HEK293 (cell line): ENCODE measurements at regions not wholly inside any gene's neighbourhood (a gene's known extent, or its start where the extent isn't known, plus 50 kb on each side); places are given as distances from the start of the nearest gene placed in this dataset.

ENCODE experiments used
- BCL11B ChIP-seq: fragments of 450-650 bp; formaldehyde crosslinking; IDR thresholded peaks from 2 replicates; pipeline ENCODE4 v1.5.1; 2016; ENCODE audit warnings: low read depth, missing biosample characterization, missing genetic modification characterization
- HOXA7 ChIP-seq: sonication (generic); formaldehyde crosslinking; IDR thresholded peaks from 2 replicates; pipeline ENCODE4 v1.8.1; 2022; ENCODE audit warnings: missing genetic modification reagents, borderline replicate concordance
- INSM2 ChIP-seq: fragments of 450-650 bp; formaldehyde crosslinking; IDR thresholded peaks from 2 replicates; pipeline ENCODE4 v1.5.1; 2016; ENCODE audit warnings: missing biosample characterization, missing genetic modification characterization
- OSR2 ChIP-seq: fragments of 450-650 bp; formaldehyde crosslinking; IDR thresholded peaks from 2 replicates; pipeline ENCODE4 v1.5.1; 2016; ENCODE audit warnings: missing biosample characterization, missing genetic modification characterization
- PBX3 ChIP-seq: sonication (generic); formaldehyde crosslinking; IDR thresholded peaks from 2 replicates; pipeline ENCODE4 v1.8.1; 2022; ENCODE audit warnings: mild to moderate bottlenecking, moderate library complexity, missing genetic modification reagents
- SP3 ChIP-seq: fragments of 450-650 bp; formaldehyde crosslinking; IDR thresholded peaks from 2 replicates; pipeline ENCODE4 v1.5.1; 2016; ENCODE audit warnings: missing biosample characterization, missing genetic modification characterization
- SP7 ChIP-seq: fragments of 450-650 bp; formaldehyde crosslinking; IDR thresholded peaks from 2 replicates; pipeline ENCODE4 v1.5.1; 2016; ENCODE audit warnings: missing biosample characterization, missing genetic modification characterization
- ZBTB20 ChIP-seq: fragments of 450-650 bp; formaldehyde crosslinking; IDR thresholded peaks from 2 replicates; pipeline ENCODE4 v1.5.1; 2016; ENCODE audit warnings: missing biosample characterization, missing genetic modification characterization
- ZNF140 ChIP-seq: fragments of 450-650 bp; formaldehyde crosslinking; IDR thresholded peaks from 2 replicates; pipeline ENCODE4 v1.5.1; 2016; ENCODE audit warnings: missing biosample characterization, missing genetic modification characterization
- ZNF18 ChIP-seq: fragments of 450-650 bp; formaldehyde crosslinking; IDR thresholded peaks from 2 replicates; pipeline ENCODE4 v1.5.1; 2016; ENCODE audit warnings: missing biosample characterization, missing genetic modification characterization
- ZNF274 ChIP-seq, 2 experiments: fragments of 200-500 bp in 1 of 2; fragments of 450-650 bp in 1 of 2; sonication (Bioruptor generic) in 1 of 2; formaldehyde crosslinking in 1 of 2; IDR thresholded peaks; 2 replicates each; pipeline versions ENCODE4 v1.5.1 to v1.6.1; 2014 to 2016; ENCODE audit warnings: borderline replicate concordance in 1 of 2, inconsistent platforms in 1 of 2, low read length in 1 of 2, missing biosample characterization in 1 of 2, missing genetic modification characterization in 1 of 2
- ZNF335 ChIP-seq: fragments of 450-650 bp; formaldehyde crosslinking; conservative IDR thresholded peaks from 2 replicates; pipeline ENCODE4 v1.5.1; 2016; ENCODE audit warnings: missing biosample characterization, missing genetic modification characterization
- ZNF350 ChIP-seq: fragments of 450-650 bp; formaldehyde crosslinking; IDR thresholded peaks from 2 replicates; pipeline ENCODE4 v1.5.0; 2017; ENCODE audit warnings: missing biosample characterization, mild to moderate bottlenecking, missing genetic modification characterization
- ZNF366 ChIP-seq: fragments of 450-650 bp; formaldehyde crosslinking; conservative IDR thresholded peaks from 2 replicates; pipeline ENCODE4 v1.5.1; 2016; ENCODE audit warnings: missing biosample characterization, missing genetic modification characterization
- ZNF433 ChIP-seq: fragments of 450-650 bp; formaldehyde crosslinking; IDR thresholded peaks from 2 replicates; pipeline ENCODE4 v1.5.1; 2016; ENCODE audit warnings: missing biosample characterization, missing genetic modification characterization, low read depth
- ZNF48 ChIP-seq: fragments of 450-650 bp; formaldehyde crosslinking; IDR thresholded peaks from 2 replicates; pipeline ENCODE4 v1.5.1; 2016; ENCODE audit warnings: missing biosample characterization, missing genetic modification characterization
- ZNF510 ChIP-seq: fragments of 450-650 bp; formaldehyde crosslinking; IDR thresholded peaks from 2 replicates; pipeline ENCODE4 v1.5.1; 2018; ENCODE audit warnings: mild to moderate bottlenecking, missing genetic modification characterization, missing biosample characterization; ENCODE audit not compliant: insufficient replicate concordance
- ZNF549 ChIP-seq: fragments of 450-650 bp; IDR thresholded peaks from 2 replicates; pipeline ENCODE4 v1.5.1; 2018; ENCODE audit warnings: missing biosample characterization, missing genetic modification characterization, mild to moderate bottlenecking, inconsistent platforms, moderate library complexity
- ZNF654 ChIP-seq: fragments of 450-650 bp; formaldehyde crosslinking; IDR thresholded peaks from 2 replicates; pipeline ENCODE4 v1.5.1; 2016; ENCODE audit warnings: low read depth, missing biosample characterization, missing genetic modification characterization
- ZNF707 ChIP-seq: fragments of 450-650 bp; formaldehyde crosslinking; IDR thresholded peaks from 2 replicates; pipeline ENCODE4 v1.5.1; 2016; ENCODE audit warnings: missing biosample characterization, missing genetic modification characterization
- ZNF776 ChIP-seq: fragments of 450-650 bp; formaldehyde crosslinking; IDR thresholded peaks from 2 replicates; pipeline ENCODE4 v1.5.0; 2017; ENCODE audit warnings: missing biosample characterization, missing genetic modification characterization, borderline replicate concordance
- ZSCAN18 ChIP-seq: fragments of 450-650 bp; formaldehyde crosslinking; IDR thresholded peaks from 2 replicates; pipeline ENCODE4 v1.5.1; 2016; ENCODE audit warnings: missing biosample characterization, missing genetic modification characterization
- TF ChIP-seq, protein P1 (sequence below): fragments of 450-650 bp; formaldehyde crosslinking; IDR thresholded peaks from 2 replicates; pipeline ENCODE4 v1.5.1; 2016; ENCODE audit warnings: missing biosample characterization, missing genetic modification characterization
- TF ChIP-seq, protein P2 (sequence below): fragments of 450-650 bp; formaldehyde crosslinking; IDR thresholded peaks from 2 replicates; pipeline ENCODE4 v1.5.1; 2016; ENCODE audit warnings: missing biosample characterization, missing genetic modification characterization
- TF ChIP-seq, protein P3 (sequence below): fragments of 450-650 bp; formaldehyde crosslinking; IDR thresholded peaks from 2 replicates; pipeline ENCODE4 v1.5.1; 2016; ENCODE audit warnings: missing biosample characterization, missing genetic modification characterization, low read depth
- TF ChIP-seq, protein P4 (sequence below): fragments of 450-650 bp; formaldehyde crosslinking; IDR thresholded peaks from 2 replicates; pipeline ENCODE4 v1.5.1; 2016; ENCODE audit warnings: missing biosample characterization, missing genetic modification characterization, borderline replicate concordance

GRCh38 chr20:56957737-56958553 lies 308.5 kb downstream of the BMP7 start (continued):
- TF ChIP-seq, protein P1, sequence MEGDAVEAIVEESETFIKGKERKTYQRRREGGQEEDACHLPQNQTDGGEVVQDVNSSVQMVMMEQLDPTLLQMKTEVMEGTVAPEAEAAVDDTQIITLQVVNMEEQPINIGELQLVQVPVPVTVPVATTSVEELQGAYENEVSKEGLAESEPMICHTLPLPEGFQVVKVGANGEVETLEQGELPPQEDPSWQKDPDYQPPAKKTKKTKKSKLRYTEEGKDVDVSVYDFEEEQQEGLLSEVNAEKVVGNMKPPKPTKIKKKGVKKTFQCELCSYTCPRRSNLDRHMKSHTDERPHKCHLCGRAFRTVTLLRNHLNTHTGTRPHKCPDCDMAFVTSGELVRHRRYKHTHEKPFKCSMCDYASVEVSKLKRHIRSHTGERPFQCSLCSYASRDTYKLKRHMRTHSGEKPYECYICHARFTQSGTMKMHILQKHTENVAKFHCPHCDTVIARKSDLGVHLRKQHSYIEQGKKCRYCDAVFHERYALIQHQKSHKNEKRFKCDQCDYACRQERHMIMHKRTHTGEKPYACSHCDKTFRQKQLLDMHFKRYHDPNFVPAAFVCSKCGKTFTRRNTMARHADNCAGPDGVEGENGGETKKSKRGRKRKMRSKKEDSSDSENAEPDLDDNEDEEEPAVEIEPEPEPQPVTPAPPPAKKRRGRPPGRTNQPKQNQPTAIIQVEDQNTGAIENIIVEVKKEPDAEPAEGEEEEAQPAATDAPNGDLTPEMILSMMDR (tag by site-specific recombination) = no peak
- TF ChIP-seq ZNF350 (tag by site-specific recombination) (no peak), PBX3 (CRISPR knock-in tag) (no peak), ZBTB20 (tag by site-specific recombination) (0 out of 2 replicates have a peak, but pooled peaks have one; percentile 13), ZNF274 (IDR thresholded peaks at IDR 0.05; ENCODE audit: low read length) (no peak), ZNF274 (tag by site-specific recombination; IDR thresholded peaks at IDR 0.05; ENCODE audit: borderline replicate concordance) (no peak), INSM2 (0 out of 2 replicates have a peak, but pooled peaks have one; percentile 15), SP7 (tag by site-specific recombination) (peak; percentile 83), ZNF433 (no peak), ZSCAN18 (tag by site-specific recombination) (no peak), ZNF140 (tag by site-specific recombination) (no peak), ZNF707 (no peak), ZNF654 (tag by site-specific recombination) (no peak), ZNF335 (tag by site-specific recombination) (0 out of 2 replicates have a peak, but pooled peaks have one; percentile 38), ZNF48 (tag by site-specific recombination) (no peak), HOXA7 (CRISPR knock-in tag) (no peak), ZNF549 (no peak), BCL11B (tag by site-specific recombination) (no peak), ZNF366 (tag by site-specific recombination) (0 out of 2 replicates have a peak, but pooled peaks have one; percentile 9), ZNF776 (tag by site-specific recombination) (no peak), ZNF18 (tag by site-specific recombination) (peak; percentile 78), SP3 (no peak), ZNF510 (no peak), OSR2 (peak; percentile 75)
- TF ChIP-seq, protein P2, sequence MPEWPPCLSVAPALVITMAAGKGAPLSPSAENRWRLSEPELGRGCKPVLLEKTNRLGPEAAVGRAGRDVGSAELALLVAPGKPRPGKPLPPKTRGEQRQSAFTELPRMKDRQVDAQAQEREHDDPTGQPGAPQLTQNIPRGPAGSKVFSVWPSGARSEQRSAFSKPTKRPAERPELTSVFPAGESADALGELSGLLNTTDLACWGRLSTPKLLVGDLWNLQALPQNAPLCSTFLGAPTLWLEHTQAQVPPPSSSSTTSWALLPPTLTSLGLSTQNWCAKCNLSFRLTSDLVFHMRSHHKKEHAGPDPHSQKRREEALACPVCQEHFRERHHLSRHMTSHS (tag by site-specific recombination) = peak; percentile 70
- TF ChIP-seq, protein P3, sequence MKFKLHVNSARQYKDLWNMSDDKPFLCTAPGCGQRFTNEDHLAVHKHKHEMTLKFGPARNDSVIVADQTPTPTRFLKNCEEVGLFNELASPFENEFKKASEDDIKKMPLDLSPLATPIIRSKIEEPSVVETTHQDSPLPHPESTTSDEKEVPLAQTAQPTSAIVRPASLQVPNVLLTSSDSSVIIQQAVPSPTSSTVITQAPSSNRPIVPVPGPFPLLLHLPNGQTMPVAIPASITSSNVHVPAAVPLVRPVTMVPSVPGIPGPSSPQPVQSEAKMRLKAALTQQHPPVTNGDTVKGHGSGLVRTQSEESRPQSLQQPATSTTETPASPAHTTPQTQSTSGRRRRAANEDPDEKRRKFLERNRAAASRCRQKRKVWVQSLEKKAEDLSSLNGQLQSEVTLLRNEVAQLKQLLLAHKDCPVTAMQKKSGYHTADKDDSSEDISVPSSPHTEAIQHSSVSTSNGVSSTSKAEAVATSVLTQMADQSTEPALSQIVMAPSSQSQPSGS (tag by site-specific recombination) = peak; percentile 62
- TF ChIP-seq, protein P4, sequence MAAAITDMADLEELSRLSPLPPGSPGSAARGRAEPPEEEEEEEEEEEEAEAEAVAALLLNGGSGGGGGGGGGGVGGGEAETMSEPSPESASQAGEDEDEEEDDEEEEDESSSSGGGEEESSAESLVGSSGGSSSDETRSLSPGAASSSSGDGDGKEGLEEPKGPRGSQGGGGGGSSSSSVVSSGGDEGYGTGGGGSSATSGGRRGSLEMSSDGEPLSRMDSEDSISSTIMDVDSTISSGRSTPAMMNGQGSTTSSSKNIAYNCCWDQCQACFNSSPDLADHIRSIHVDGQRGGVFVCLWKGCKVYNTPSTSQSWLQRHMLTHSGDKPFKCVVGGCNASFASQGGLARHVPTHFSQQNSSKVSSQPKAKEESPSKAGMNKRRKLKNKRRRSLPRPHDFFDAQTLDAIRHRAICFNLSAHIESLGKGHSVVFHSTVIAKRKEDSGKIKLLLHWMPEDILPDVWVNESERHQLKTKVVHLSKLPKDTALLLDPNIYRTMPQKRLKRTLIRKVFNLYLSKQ = no peak
